ENCODE measurements at regions not wholly inside any gene's neighbourhood (a gene's known extent, or its start where the extent isn't known, plus 50 kb on each side); places are given as distances from the start of the nearest gene placed in this dataset.

- DNase-seq = no peak
Measured at GRCh38 chr4:79535516-79535915, 127.5 kb upstream of the GK2 start.

GRCh38 chr4:79528241-79528706 is 120.2 kb upstream of the GK2 start:
- no peak for DNase-seq

- DNase-seq = no peak
Measured at GRCh38 chr4:79526641-79527565, 118.9 kb upstream of the GK2 start.

GRCh38 chr4:79516114-79516513 is 108.1 kb upstream of the GK2 start:
- DNase-seq = no peak

- no peak for DNase-seq
Measured at GRCh38 chr4:79514621-79515329, 106.7 kb upstream of the GK2 start.

GRCh38 chr4:79513576-79513975 is 105.5 kb upstream of the GK2 start:
- DNase-seq = no peak

GRCh38 chr4:79512363-79512762 is 104.3 kb upstream of the GK2 start:
- no peak for DNase-seq

GRCh38 chr4:79502081-79502480 is 94.1 kb upstream of the GK2 start:
- DNase-seq = no peak

- no peak for DNase-seq
Measured at GRCh38 chr4:79498282-79498681, 90.3 kb upstream of the GK2 start.

- no peak for DNase-seq
Measured at GRCh38 chr4:79497001-79497400, 89.0 kb upstream of the GK2 start.

GRCh38 chr4:79495447-79495846 is 87.4 kb upstream of the GK2 start:
- DNase-seq = no peak

GRCh38 chr4:79492148-79492547 is 84.1 kb upstream of the GK2 start:
- no peak for DNase-seq

- no peak for DNase-seq
Measured at GRCh38 chr4:79489506-79489905, 81.5 kb upstream of the GK2 start.

- DNase-seq = no peak
Measured at GRCh38 chr4:79476196-79476595, 68.2 kb upstream of the GK2 start.

GRCh38 chr4:79473439-79473724 is 65.4 kb upstream of the GK2 start:
- DNase-seq = no peak

- DNase-seq = no peak
Measured at GRCh38 chr4:79472693-79473438, 64.8 kb upstream of the GK2 start.

- DNase-seq = no peak
Measured at GRCh38 chr4:79472036-79472435, 64.0 kb upstream of the GK2 start.

GRCh38 chr4:79471309-79471708 is 63.3 kb upstream of the GK2 start:
- no peak for DNase-seq

GRCh38 chr4:79467246-79467932 is 59.4 kb upstream of the GK2 start:
- DNase-seq = no peak

GRCh38 chr4:79466621-79467020 is 58.6 kb upstream of the GK2 start:
- DNase-seq = no peak

Data from DMS 273 treated with DMSO at 0.1 percent for 48 hours (cell line).